ENCODE measurements at regions not wholly inside any gene's neighbourhood (a gene's known extent, or its start where the extent isn't known, plus 50 kb on each side); places are given as distances from the start of the nearest gene placed in this dataset.

- no peak for DNase-seq (ENCODE audit: low read depth)
These were observed 89.2 kb downstream of the KCNRG start for GRCh38 chr13:50104493-50104892.

DNA sequence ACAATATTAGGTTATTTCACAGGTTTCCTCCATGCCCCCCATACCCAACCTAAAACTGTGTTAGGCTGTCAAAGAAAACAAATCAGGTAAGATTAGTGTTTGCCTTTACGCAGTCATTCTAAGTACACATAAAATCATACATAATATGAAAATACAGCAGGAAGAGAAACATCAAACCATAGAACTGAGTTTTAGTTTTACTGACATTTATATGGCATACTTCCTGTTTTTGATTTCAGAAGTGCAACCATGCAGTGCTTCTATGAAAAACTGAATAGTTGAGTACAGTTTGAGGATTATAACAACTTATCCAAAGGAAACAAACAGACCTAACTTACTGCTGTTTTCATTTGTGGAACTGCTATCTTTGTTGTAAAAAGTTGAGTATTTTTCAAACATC, 91.3 kb downstream of the KCNRG start:
- no peak for DNase-seq (ENCODE audit: low read depth)

DNA sequence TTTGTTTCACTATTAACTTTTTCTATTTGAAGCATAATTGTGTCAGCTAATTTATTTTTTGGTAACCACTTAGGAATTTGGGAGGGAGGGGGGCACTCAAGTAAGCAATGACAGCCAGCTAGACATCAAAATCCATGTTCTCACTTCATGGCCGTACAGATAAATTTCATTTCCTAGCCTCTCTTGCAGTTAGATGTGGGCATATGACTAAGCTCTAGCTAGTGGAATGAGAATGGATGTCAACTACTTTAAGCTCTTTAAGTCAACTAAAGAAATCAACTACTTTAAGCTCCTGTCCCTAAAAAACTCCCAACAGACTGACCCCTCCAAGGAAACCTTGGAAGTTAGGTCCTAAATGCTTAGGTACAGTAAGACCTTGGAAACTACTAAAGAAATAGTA, 92.0 kb downstream of the KCNRG start:
- no peak for DNase-seq (ENCODE audit: low read depth)

- no peak for DNase-seq (ENCODE audit: low read depth)
These were observed 99.7 kb downstream of the KCNRG start for GRCh38 chr13:50114961-50115360.

GRCh38 chr13:50115695-50116094, 100.5 kb downstream of the KCNRG start:
- no peak for DNase-seq (ENCODE audit: low read depth)

DNA sequence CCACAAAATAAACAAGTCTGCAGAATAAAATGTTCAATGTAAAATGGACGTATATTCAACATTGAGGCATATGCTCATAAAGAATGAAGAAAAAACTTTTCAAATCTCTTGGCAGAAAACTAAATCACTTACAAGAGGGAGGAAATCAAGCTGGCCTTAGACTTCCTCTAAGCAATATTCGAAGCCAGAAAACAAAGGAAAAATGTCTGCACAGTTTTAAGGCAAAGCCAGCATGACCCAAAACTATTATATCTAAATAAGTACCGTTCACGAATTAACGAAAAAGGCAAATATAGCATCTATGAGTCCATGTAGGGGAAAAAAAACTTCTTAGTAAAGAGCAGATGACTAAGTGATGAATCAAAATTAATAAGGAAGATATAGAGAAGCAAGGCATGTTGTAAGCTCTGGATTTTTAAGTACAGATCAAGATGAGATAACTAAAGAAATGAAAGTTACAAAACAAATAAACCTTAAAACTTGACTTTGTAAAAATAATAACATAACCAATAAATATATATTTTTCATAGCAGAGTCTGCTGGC, 101.3 kb downstream of the KCNRG start:
- no peak for DNase-seq (ENCODE audit: low read depth)

DNA sequence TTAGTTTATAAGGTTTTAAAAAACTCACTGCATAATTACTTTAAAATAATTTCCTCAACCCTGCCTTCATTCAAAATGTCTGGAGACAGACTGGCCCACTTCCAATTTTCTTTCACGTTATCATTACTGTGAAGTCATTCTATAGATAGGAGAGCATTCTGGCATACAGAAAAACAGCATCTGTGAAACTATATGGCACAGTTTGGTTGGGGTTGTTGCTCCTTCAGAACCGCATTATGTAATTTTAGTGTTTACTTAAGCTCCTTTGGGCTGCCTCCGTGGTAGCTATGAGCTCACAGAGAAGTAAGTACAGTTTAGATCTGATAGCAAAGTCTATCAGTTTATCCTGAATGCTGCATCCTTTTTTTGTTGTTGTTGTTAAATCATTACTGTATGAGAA, 104.3 kb downstream of the KCNRG start:
- DNase-seq (ENCODE audit: low read depth) = no peak

DNA sequence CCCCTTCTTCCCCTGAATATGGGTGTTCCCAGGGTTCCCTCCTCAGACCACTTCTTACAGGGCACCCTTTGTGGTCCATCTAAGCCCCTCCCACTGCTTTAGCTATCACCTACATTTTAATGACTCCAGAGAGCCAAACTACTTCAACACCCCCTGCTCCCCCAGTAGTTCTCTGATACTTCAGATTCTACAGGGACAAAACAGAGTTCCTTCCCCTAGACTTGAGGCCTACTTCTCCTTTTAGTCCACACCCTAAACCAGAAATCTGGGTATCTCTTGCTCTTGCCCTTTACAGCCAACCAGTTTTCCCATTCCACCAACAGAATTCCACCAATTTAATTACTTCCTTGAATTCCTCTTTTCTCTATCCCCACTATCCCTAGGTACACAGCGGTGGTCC, 107.2 kb downstream of the KCNRG start:
- DNase-seq (ENCODE audit: low read depth) = no peak

GRCh38 chr13:50123002-50123401, 107.8 kb downstream of the KCNRG start:
- DNase-seq (ENCODE audit: low read depth) = no peak

GRCh38 chr13:50123515-50123861, 108.2 kb downstream of the KCNRG start:
- DNase-seq (ENCODE audit: low read depth) = no peak

- DNase-seq (ENCODE audit: low read depth) = peak; percentile 89
These were observed 108.8 kb downstream of the KCNRG start for GRCh38 chr13:50123862-50124535.

- DNase-seq (ENCODE audit: low read depth) = peak; percentile 18
These were observed 109.5 kb downstream of the KCNRG start for GRCh38 chr13:50124536-50125303.

- no peak for DNase-seq (ENCODE audit: low read depth)
These were observed 110.0 kb downstream of the KCNRG start for GRCh38 chr13:50125304-50125553.

DNA sequence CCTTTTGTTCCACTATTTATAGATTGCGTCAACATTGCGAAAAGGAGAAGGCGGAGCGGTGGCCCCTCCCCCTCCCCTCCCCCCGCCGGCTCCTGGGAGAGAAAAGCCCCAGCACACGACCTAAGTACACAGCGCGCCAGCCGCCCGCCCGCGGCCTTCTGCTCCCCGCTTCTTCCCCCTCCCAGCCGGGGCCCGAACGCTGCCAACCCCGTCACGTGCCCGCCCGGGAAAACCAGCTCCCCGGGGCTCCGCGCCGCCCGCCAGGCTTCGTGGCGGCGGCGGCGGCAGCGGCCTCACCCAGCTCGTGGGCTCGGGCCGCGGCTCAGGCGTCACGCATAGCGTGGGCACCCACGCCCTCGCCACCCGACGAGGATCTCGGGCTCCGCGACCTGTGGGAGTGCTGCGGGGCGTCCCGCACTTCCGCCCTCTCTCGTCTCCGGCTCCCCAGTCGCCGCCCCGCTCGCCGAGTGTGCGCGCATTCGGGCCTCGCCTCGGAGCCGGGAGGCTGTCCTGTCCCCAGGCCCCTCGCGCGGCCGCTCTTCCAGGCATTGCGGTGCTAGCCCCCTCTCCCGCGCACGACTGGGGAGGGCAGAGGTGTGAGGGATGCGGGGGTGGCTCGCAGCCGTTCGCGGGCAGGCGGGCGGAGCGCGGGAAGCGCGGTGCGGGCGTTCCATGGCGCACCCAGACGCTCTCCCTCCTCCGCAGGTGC, 110.5 kb downstream of the KCNRG start:
- DNase-seq (ENCODE audit: low read depth) = peak; percentile 72

DNA sequence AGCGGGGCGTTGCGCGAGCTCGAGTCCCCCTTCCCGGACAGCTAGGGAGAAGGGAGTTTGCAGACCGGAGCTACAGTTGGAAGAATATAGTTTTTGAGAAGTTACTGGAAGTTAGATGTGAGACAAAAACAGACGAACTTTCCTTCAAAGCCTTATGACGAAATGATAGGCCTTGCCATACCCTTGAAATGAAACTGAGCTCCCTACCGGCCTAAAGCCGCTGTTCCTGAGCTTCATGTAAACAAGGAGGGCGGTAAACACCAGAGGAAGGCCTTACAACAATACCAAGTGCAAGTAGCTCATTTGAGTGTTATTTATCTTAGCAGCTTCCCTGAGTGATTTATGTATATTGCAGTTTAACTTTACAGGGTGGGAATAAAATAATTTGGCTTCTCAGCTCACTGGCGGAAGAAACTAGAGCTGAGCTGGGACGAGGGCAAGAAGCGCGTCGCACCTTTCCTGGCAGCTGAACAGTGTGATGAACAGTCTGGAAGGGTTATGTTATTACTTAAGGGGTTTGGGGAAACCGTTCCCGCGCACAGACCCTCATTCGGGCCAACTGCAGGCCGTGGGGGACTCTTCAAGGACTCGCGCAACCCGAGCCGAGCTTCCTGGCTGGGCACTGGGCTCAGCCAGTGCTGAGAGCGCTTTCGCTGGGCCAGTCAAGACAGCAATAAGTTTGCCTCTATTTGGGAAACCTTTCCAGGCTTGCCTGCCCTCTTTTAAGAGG, 111.2 kb downstream of the KCNRG start:
- no peak for DNase-seq (ENCODE audit: low read depth)

- no peak for DNase-seq (ENCODE audit: low read depth)
These were observed 111.9 kb downstream of the KCNRG start for GRCh38 chr13:50126993-50127725.

GRCh38 chr13:50127726-50128291, 112.6 kb downstream of the KCNRG start:
- DNase-seq (ENCODE audit: low read depth) = no peak

- DNase-seq (ENCODE audit: low read depth) = no peak
These were observed 113.2 kb downstream of the KCNRG start for GRCh38 chr13:50128428-50128931.

DNA sequence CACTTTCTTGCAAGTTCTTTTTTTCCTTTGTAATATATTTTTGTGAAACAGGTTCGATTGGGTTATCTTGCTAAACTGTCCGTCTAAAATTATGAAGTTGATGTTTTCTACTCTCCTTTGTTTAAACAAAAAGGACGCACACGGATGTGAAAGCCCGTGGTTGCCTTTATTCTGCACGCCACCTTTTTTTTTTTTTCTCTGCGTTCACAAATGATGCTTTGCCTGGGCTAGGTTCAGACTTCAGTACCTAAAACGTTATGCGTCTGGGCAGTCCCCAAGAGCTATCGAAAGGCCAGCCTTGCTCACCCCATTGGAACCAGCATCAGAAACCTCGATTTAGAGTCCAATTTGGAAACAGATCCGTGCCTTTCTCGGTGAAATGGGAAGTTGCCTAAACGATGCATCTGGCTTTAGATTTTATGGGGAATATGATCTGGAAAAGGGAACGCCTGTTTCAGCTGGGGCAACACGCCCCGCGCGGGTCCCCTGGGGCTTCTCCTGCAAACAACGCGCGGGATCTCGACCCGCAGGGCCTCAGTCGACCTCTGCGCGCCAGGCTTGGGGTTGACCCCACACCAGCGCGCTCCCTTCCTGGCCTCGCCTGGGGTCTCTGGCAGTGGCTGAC, 113.9 kb downstream of the KCNRG start:
- DNase-seq (ENCODE audit: low read depth) = no peak

GRCh38 chr13:50129706-50130122, 114.5 kb downstream of the KCNRG start:
- DNase-seq (ENCODE audit: low read depth) = no peak
